GM19043 (cell line): ENCODE measurements at regions not wholly inside any gene's neighbourhood (a gene's known extent, or its start where the extent isn't known, plus 50 kb on each side); places are given as distances from the start of the nearest gene placed in this dataset.
"Not testable (repeated sequence)": the region's sequence is repeated elsewhere in the genome, so short reads cannot be mapped to it uniquely, and the experiment has no call there.

Experiments
- ATAC-seq: cut with Tn5 transposase; IDR thresholded peaks from one replicate; pipeline ENCODE4 v1.9.1; 2021; ENCODE audit warnings: low read depth; ENCODE audit not compliant: unreplicated experiment

- no peak for ATAC-seq
Observed at GRCh38 chr1:14324248-14324630, 274.2 kb upstream of the KAZN start.

- ATAC-seq, result no peak
Observed at GRCh38 chr1:14326857-14327256, 271.6 kb upstream of the KAZN start.

DNA sequence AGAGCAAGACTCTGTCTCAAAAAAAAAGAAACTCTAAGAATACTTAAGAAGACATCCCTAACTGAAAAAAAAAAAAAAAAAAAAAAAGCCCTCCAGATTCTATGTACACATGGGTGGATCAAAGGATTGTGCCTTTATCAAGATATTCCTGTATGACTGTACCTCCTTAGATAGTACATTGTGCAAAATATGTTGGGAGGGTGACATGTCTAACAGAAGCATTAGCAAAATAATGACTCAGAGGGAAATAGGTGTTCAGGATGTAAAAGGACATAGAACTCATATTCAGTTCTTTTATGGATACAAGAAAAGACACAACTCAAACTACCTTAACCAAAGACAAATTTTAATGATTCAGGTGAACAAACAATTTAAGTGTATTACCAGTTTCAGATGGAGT lies 269.8 kb upstream of the KAZN start:
- no peak for ATAC-seq

DNA sequence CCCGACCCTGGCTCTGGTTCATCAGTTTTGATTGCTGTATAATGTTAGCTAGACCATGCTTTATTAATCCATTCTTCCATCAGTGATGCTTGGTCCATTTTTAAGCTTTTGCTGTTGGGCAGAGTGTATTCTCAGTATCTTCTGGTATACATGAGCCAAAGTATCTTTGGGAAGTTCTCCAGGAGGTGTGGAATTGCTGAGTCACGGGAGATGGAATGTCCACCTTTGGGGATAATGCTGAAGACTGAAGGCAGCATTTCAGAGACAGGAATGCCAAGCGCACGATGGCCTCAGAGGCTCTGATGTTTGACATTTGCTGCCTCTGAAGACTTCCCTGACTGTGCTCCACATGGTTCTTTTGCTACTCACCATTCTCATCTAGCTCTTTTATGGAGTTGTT lies 266.3 kb upstream of the KAZN start:
- no peak for ATAC-seq

DNA sequence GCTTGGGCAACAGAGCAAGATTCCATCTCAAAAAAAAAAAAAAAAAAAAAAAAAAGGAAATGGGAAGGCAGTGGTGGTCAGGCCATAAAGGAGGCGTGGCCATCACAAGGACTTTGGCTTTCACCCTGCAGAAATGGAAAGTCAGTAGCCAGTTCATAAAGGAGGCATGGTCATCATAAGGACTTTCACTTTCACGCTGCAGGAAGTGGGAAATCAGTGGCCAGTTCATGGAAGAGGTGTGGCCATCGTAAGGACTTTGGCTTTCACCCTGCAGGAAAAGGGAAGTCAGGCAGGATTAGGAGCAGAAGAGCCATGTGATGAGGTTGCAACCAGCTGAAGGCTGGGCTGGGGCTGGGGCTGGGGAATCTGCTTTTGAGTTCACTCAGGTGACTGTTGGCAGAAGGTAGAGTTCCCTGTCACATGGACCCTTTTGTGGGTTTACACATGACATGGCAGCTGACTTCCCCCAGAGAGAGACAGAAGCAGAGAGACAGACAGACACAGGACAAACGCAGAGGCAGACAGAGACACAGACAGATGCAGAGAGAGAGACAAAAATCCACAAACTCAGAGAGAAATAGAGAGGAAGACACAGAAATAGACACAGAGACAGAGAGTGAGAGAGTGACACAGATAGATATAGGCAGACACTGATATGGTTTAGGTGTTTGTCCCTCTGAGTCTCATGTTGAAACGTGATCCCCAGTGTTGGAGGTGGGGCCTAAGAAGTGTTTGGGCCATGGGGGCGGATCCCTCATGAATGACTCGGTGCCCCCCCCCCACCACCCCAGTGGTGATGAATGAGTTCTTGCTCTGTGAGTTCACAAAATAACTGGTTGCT lies 263.9 kb upstream of the KAZN start:
- no peak for ATAC-seq

DNA sequence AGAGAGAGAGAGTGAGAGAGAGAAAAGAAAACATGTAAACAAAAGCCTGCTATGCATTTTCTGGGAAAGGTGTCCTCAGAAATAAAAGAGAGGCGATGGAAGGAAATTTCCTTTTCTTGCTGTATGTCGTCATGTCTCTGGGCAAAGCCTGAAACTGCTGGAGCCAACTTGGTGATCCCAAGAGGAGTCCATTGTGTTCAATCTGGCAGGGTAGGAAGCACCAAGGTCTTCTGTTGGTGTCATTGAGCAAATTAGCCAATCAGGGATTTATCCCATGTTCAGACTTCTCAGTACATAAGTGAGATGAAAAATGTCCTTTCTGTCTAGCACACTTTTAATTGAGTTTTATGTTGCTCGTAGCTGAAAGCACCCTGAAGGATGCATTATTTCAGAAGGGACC lies 260.0 kb upstream of the KAZN start:
- ATAC-seq, result no peak

DNA sequence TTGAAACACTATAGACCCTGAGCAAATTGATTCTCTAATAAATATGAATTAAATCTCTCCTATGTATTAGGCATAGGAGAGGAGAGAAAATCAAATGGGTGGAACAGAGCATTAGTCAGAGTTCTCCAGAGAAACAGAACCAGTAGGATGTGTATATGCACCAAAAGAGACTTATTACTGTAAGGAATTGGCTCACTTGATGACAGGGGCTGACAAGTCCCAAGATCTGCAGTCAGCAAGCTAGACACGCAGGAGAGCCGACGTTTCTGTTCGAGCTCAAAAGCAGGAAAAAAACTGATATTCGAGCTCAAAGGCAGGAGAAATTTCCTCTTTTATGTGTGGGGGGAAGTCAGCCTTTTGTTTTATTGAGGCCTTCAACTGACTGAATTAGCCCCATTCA lies 259.2 kb upstream of the KAZN start:
- no peak for ATAC-seq

DNA sequence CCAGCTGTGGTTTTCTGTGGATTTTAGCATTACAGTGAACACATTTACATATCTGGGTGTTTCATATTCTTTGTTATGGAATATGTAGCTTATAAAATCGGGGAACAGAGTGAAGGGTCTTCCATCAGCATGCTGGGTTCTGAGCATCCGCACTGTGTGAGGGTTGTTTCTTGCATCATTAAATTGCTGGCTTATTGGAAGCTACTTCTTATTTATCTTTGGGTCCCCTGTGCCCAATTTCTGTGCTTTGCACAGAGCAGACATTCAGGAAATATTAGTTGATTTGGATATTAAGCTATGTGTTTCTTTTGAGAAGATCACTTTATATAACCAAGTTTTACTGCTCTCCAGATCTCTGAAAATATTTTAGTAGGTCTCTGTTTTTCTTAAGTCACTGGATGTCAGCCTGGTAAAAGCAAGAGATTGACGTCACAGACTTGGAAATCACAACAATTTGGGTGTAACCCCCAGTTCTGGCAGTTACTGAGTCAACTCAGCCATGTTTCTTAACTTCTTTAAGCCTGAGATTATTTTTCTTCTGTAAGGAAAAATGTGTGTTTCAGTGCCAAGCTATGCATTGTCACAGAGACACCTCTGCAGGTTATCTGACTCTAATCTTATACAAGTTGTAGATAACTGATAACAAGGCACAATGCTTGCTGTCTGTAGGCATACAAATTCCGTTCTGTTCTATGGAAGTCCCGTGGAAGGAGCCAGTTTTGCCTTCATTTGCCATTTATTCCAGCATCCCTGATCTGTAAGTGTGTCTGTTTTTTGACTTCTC lies 258.3 kb upstream of the KAZN start:
- ATAC-seq, result no peak

GRCh38 chr1:14341147-14341546 lies 257.3 kb upstream of the KAZN start:
- no peak for ATAC-seq

- no peak for ATAC-seq
Observed at GRCh38 chr1:14345946-14346550, 252.4 kb upstream of the KAZN start.

DNA sequence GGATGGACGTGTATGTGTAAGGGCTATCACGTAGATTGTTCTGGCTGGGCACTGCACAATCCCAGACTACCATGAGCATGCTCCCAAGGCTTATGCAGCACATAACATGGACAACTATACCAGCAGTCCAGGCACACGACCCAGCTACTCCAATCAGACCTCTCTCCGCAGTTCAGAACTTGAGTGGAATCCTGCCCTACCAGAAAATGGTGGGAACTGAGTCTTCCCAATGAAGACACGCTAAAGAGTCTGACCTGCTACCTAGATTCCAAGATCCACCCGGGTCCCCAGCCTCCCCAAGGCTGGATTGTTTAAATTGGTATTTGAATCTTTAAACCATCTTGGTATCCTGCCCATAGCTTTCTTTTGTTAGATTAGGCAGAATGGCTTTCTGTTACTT lies 251.3 kb upstream of the KAZN start:
- no peak for ATAC-seq

- no peak for ATAC-seq
Observed at GRCh38 chr1:14347776-14348175, 250.7 kb upstream of the KAZN start.

GRCh38 chr1:14350197-14350596 lies 248.3 kb upstream of the KAZN start:
- no peak for ATAC-seq

DNA sequence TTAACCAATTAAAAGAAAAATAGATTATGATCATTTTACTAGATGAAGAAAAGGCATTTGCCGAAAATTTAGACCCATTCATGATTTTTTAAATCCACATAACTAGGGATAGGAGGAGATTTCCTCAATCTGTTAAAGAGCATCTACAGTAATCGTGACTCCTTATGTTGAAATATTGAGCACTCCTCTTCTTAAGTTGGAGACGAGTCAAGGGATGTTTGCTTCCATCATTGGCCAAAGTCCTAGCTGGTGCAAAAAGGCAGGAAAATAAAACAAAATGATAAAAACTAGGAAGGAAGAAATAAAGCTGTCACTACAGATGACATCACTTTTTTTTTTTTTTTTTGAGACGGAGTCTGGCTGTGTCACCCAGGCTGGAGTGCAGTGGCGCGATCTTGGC lies 245.6 kb upstream of the KAZN start:
- no peak for ATAC-seq

GRCh38 chr1:14361005-14361404 lies 237.5 kb upstream of the KAZN start:
- ATAC-seq, result not testable (repeated sequence)

DNA sequence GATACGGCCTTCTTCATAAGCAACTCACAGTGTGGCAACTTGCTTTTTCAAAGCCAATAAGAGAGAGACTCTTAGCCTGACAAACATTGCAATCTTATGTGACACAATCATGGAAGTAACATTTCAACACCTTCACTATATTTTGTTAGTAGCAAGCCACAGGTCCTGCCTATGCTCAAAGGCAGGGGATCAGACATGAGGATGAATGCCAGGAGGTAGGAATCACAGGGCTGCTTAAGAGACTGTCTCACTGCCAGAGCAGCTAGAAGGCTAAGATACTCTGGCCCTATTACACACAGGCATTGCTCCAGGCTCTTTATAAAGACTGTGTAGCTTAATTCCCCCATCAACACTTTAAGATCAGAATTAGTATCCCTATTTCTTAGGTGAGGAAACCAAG lies 236.2 kb upstream of the KAZN start:
- no peak for ATAC-seq

DNA sequence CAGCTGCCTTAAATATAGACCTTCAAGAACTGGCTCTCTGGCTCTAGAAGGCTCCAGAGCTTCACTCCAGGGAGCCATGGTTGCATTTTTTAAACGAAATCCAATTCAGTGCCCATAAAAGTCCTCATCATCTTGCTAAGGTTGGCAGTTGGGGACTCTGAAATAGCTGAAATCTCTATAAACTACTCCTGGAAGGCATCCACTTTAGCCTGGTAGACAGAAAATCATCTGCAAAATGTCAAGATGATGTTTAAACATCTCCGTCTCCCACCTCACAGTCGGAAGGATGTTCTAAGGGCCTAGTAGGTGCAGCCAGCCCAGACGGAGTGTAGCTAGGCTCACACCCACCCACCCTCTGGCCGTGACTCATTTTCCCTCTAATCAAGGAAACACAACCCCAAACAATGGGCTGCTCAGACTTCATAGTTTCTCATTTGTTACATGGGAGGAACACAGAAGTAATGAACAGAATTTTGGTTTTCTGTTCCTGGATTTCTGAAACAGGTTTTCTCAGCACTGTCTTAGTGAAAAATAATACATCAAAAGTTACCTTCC lies 235.4 kb upstream of the KAZN start:
- ATAC-seq, result no peak

DNA sequence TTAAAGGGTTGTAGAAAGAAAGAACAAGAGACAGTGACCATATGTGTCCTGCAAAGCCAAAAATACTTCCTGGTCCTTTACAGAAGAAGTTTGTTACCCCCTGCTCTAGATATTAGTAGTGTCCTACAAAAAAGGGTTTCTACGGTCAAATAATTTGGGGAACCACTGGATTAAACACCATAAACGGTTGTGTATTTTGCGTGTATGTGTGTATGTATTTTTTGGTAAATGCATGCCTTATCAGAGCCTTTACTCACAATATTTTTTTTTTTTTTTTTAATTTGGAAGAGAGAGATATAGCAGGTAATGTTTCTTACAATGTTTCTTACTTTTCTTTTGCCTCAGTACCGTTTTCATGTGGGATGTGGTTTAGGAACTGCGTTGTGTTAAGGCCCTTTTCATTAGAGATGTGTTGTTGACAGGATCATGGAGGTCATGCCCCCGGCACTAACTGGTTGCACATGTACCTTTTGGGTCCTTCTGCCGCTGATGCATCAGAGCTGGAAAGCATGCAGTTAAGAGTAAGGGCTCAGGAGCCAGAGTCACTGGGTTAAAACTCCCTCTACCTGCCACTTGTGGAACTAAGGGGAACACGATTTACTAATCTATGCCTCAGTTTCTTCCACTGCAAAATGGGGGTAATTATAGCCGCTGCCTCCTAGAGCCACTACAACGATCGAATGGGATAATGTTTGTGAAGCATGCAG lies 234.6 kb upstream of the KAZN start:
- ATAC-seq, result no peak

GRCh38 chr1:14365301-14365988 lies 233.0 kb upstream of the KAZN start:
- no peak for ATAC-seq
